H1 (cell line): ENCODE measurements at regions not wholly inside any gene's neighbourhood (a gene's known extent, or its start where the extent isn't known, plus 50 kb on each side); places are given as distances from the start of the nearest gene placed in this dataset.

Experiments used
- CTCF ChIA-PET: fragments of 300-600 bp; sonication (Branson Sonifier 250); formaldehyde crosslinking; loops from one replicate; lab custom pipeline; 2021; ENCODE audit not compliant: partially characterized antibody; lab: Charles Lee
- POLR2A ChIA-PET: fragments of 300-600 bp; sonication (Branson Sonifier 250); formaldehyde crosslinking; loops from one replicate; lab custom pipeline; 2021; ENCODE audit warnings: inconsistent platforms; ENCODE audit not compliant: partially characterized antibody; lab: Charles Lee
- DNase-seq, 2 experiments: peaks; one replicate each; pipeline versions ENCODE4 v3.0.0 to v3.0.0-alpha.2; 2010 to 2022; ENCODE audit warnings: low spot score in 2 of 2, low read depth in 1 of 2, mixed read lengths in 1 of 2
- FAIRE-seq: peaks from 2 replicates; lab custom pipeline; 2011; peaks lifted over from hg19 to GRCh38; lab: Jason Lieb, UNC
- H2AFZ ChIP-seq: 2 replicates; pipeline ENCODE4 v1.8.1; 2012; ENCODE audit warnings: low read length, inconsistent platforms
- H2AK5ac ChIP-seq: 2 replicates; pipeline ENCODE4 v1.6.1; 2013; ENCODE audit warnings: low read depth, low read length
- H2BK120ac ChIP-seq: replicated peaks from 2 replicates; pipeline ENCODE3; 2013; ENCODE audit warnings: low read depth, low read length, inconsistent platforms
- H2BK12ac ChIP-seq: 2 replicates; pipeline ENCODE4 v1.6.1; 2013; ENCODE audit warnings: low read depth, low read length
- H2BK15ac ChIP-seq: 2 replicates; pipeline ENCODE4 v1.6.1; 2013; ENCODE audit warnings: low read length
- H2BK20ac ChIP-seq: 2 replicates; pipeline ENCODE4 v1.6.1; 2013; ENCODE audit warnings: low read length
- H2BK5ac ChIP-seq: 2 replicates; pipeline ENCODE4 v1.6.1; 2013; ENCODE audit warnings: low read depth, low read length
- H3K14ac ChIP-seq: 2 replicates; pipeline ENCODE4 v1.6.1; 2013; ENCODE audit warnings: inconsistent platforms; ENCODE audit not compliant: insufficient read length
- H3K18ac ChIP-seq: 2 replicates; pipeline ENCODE4 v1.6.1; 2013; ENCODE audit warnings: low read length; ENCODE audit errors: extremely low read depth
- H3K23ac ChIP-seq: 2 replicates; pipeline ENCODE4 v1.6.1; 2013; ENCODE audit warnings: inconsistent platforms; ENCODE audit not compliant: insufficient read length
- H3K23me2 ChIP-seq: 2 replicates; pipeline ENCODE4 v1.6.1; 2013; ENCODE audit warnings: low read depth, low read length
- H3K27ac ChIP-seq: 2 replicates; pipeline ENCODE4 v1.6.1; 2011; ENCODE audit warnings: low read depth, low read length, inconsistent platforms
- H3K27me3 ChIP-seq, 4 experiments: replicated peaks in 1 of 4; 1 replicate in 1 of 4; 2 replicates in 3 of 4; pipeline versions ENCODE4 v1.6.1 to v1.8.1; 2011 to 2013; ENCODE audit warnings: low read length in 3 of 4, mild to moderate bottlenecking in 3 of 4, inconsistent platforms in 2 of 4, mixed read lengths in 2 of 4, moderate library complexity in 1 of 4; ENCODE audit not compliant: control insufficient read depth in 3 of 4, insufficient read depth in 3 of 4; ENCODE audit errors: extremely low read depth in 1 of 4
- H3K36me3 ChIP-seq, 4 experiments: 2 replicates each; pipeline versions ENCODE4 v1.6.1 to v1.8.1; 2011 to 2013; ENCODE audit warnings: mild to moderate bottlenecking in 4 of 4, low read length in 3 of 4, moderate library complexity in 2 of 4, control low read depth in 1 of 4, inconsistent platforms in 1 of 4; ENCODE audit not compliant: insufficient read depth in 4 of 4, control insufficient read depth in 2 of 4
- H3K4ac ChIP-seq: replicated peaks from 2 replicates; pipeline ENCODE3; 2013; ENCODE audit warnings: low read length, low read depth, mixed read lengths, inconsistent platforms; ENCODE audit not compliant: insufficient read length
- H3K4me1 ChIP-seq, 4 experiments: replicated peaks in 1 of 4; 1 replicate in 1 of 4; 2 replicates in 3 of 4; pipeline versions ENCODE4 v1.6.1 to v1.8.1; 2011 to 2013; ENCODE audit warnings: low read length in 3 of 4, inconsistent platforms in 2 of 4, mixed read lengths in 1 of 4; ENCODE audit not compliant: insufficient read depth in 4 of 4, control insufficient read depth in 3 of 4
- H3K4me2 ChIP-seq, 2 experiments: 2 replicates each; pipeline versions ENCODE4 v1.6.1 to v1.8.1; 2011 to 2013; ENCODE audit warnings: low read depth in 2 of 2, low read length in 2 of 2, control low read depth in 1 of 2, inconsistent platforms in 1 of 2, mild to moderate bottlenecking in 1 of 2; ENCODE audit not compliant: insufficient read depth in 1 of 2
- H3K4me3 ChIP-seq, 4 experiments: fragments of 200-600, 300-600 bp in 1 of 4; sonication (generic), shearing (Covaris generic), sonication (Bioruptor Twin) in 1 of 4; 2 replicates each; pipeline versions ENCODE4 v1.5.1 to v1.8.1; 2011 to 2016; ENCODE audit warnings: low read length in 4 of 4, low read depth in 3 of 4, control low read depth in 2 of 4, inconsistent platforms in 2 of 4, mild to moderate bottlenecking in 2 of 4, mixed read lengths in 1 of 4, moderate library complexity in 1 of 4; ENCODE audit not compliant: insufficient read depth in 2 of 4; ENCODE audit errors: extremely low read depth in 1 of 4
- H3K56ac ChIP-seq: replicated peaks from 2 replicates; pipeline ENCODE3; 2013; ENCODE audit warnings: low read depth, mild to moderate bottlenecking, mixed read lengths, low read length, inconsistent platforms; ENCODE audit not compliant: insufficient read length
- H3K79me1 ChIP-seq: 2 replicates; pipeline ENCODE4 v1.6.1; 2013; ENCODE audit warnings: low read depth, low read length, control low read depth
- H3K79me2 ChIP-seq, 2 experiments: 2 replicates each; pipeline versions ENCODE4 v1.6.1 to v1.8.1; 2012 to 2013; ENCODE audit warnings: low read length in 2 of 2, mild to moderate bottlenecking in 2 of 2, inconsistent platforms in 1 of 2; ENCODE audit not compliant: insufficient read depth in 2 of 2, control insufficient read depth in 1 of 2
- H3K9ac ChIP-seq, 4 experiments: replicated peaks in 1 of 4; 1 replicate in 1 of 4; 2 replicates in 3 of 4; pipeline versions ENCODE4 v1.6.1 to v1.8.1; 2011 to 2013; ENCODE audit warnings: low read depth in 3 of 4, low read length in 3 of 4, control low read depth in 2 of 4, mild to moderate bottlenecking in 2 of 4, moderate library complexity in 2 of 4, inconsistent platforms in 1 of 4; ENCODE audit errors: extremely low read depth in 1 of 4
- H3K9me3 ChIP-seq, 2 experiments: 2 replicates each; pipeline versions ENCODE4 v1.6.1 to v1.8.1; 2012 to 2013; ENCODE audit warnings: mild to moderate bottlenecking in 2 of 2, moderate library complexity in 2 of 2, control low read depth in 1 of 2, inconsistent platforms in 1 of 2, low read depth in 1 of 2, low read length in 1 of 2, mixed read lengths in 1 of 2; ENCODE audit not compliant: insufficient read depth in 2 of 2
- H4K20me1 ChIP-seq, 2 experiments: replicated peaks in 1 of 2; 2 replicates each; pipeline versions ENCODE3 to v1.8.1; 2011 to 2013; ENCODE audit warnings: inconsistent platforms in 2 of 2, low read length in 2 of 2, mild to moderate bottlenecking in 1 of 2; ENCODE audit not compliant: insufficient read depth in 2 of 2, control insufficient read depth in 1 of 2
- H4K5ac ChIP-seq: 2 replicates; pipeline ENCODE4 v1.6.1; 2013; ENCODE audit warnings: low read length, low read depth, mixed read lengths, inconsistent platforms; ENCODE audit not compliant: insufficient read length
- H4K8ac ChIP-seq: 2 replicates; pipeline ENCODE4 v1.8.0; 2013; ENCODE audit warnings: mild to moderate bottlenecking, moderate library complexity, low read length, inconsistent platforms; ENCODE audit not compliant: insufficient read depth; ENCODE audit errors: extremely low read depth
- H4K91ac ChIP-seq: replicated peaks from 2 replicates; pipeline ENCODE3; 2013; ENCODE audit warnings: low read length, mixed read lengths, inconsistent platforms; ENCODE audit not compliant: insufficient read length
- CREB1 ChIP-seq: IDR thresholded peaks from 2 replicates; pipeline ENCODE4 v1.6.1; 2012; ENCODE audit warnings: inconsistent platforms
- CTBP2 ChIP-seq: IDR thresholded peaks from 2 replicates; pipeline ENCODE4 v1.7.0; 2011; ENCODE audit warnings: borderline replicate concordance, mild to moderate bottlenecking, moderate library complexity, mixed read lengths, low read length; ENCODE audit not compliant: insufficient read depth, insufficient read length
- E2F6 ChIP-seq: IDR thresholded peaks from 2 replicates; pipeline ENCODE4 v1.6.1; 2012; ENCODE audit warnings: inconsistent platforms
- KDM1A ChIP-seq: fragments of 200-600, 300-600 bp; sonication (generic); IDR thresholded peaks from 2 replicates; pipeline ENCODE4 v1.7.1; 2016; ENCODE audit warnings: mild to moderate bottlenecking, low read length, borderline replicate concordance
- POLR2A ChIP-seq, 2 experiments: IDR thresholded peaks; 1 replicate in 1 of 2; 2 replicates in 1 of 2; pipeline ENCODE4 v1.6.1; 2011; ENCODE audit warnings: low read depth in 2 of 2, low read length in 2 of 2, mild to moderate bottlenecking in 2 of 2; ENCODE audit errors: control extremely low read depth in 1 of 2
- RAD21 ChIP-seq, 2 experiments: IDR thresholded peaks in 1 of 2; conservative IDR thresholded peaks in 1 of 2; 2 replicates each; pipeline ENCODE4 v1.6.1; 2011; ENCODE audit warnings: low read depth in 2 of 2, low read length in 2 of 2, improper control_type of control experiment in 1 of 2, inconsistent platforms in 1 of 2, mild to moderate bottlenecking in 1 of 2, moderate library complexity in 1 of 2
- SIX5 ChIP-seq: IDR thresholded peaks from 2 replicates; pipeline ENCODE4 v1.6.1; 2011; ENCODE audit warnings: mild to moderate bottlenecking, low read depth, low read length
- SUZ12 ChIP-seq: fragments of 200-600 bp; sonication (generic); IDR thresholded peaks from 2 replicates; pipeline ENCODE4 v1.6.1; 2012; ENCODE audit warnings: mild to moderate bottlenecking, inconsistent platforms, low read length, moderate library complexity, mixed read lengths
- WGBS, 2 experiments: shearing (Covaris generic) in 1 of 2; methylation state at CpG; one replicate each; pipeline versions ENCODE4 v1.1.6 to v1.1.7; 2013 to 2015; ENCODE audit warnings: low lambda C conversion rate in 2 of 2, mixed read lengths in 2 of 2, inconsistent platforms in 1 of 2, low coverage in 1 of 2, missing lambda C conversion rate in 1 of 2; ENCODE audit not compliant: insufficient replicate concordance in 2 of 2, insufficient coverage in 1 of 2, insufficient read length in 1 of 2; ENCODE audit errors: extremely low coverage in 1 of 2, missing lambda C conversion rate in 1 of 2; 5-methylcytosine and 5-hydroxymethylcytosine counted together

GRCh38 chrX:147733369-147733768 lies 178.3 kb upstream of the FMR1 start:
- Histone ChIP-seq H3K9ac (no peak overlapping the region), H2AFZ (no peak overlapping the region), H3K56ac (no peak overlapping the region), H3K4me2 (no peak overlapping the region), H4K8ac (no peak overlapping the region), H3K36me3 (no peaks in the 10 kb centered on the region), H2BK5ac (no peak overlapping the region), H3K27me3 (no peaks in the 10 kb centered on the region), H3K4me3 (no peak overlapping the region), H3K23me2 (no peaks in the 10 kb centered on the region), H2AK5ac (no peak overlapping the region), H4K20me1 (no peaks in the 10 kb centered on the region), H3K23ac (no peak overlapping the region), H3K14ac (no peak overlapping the region), H3K9me3 (no peaks in the 10 kb centered on the region), H3K4me1 (no peaks in the 10 kb centered on the region; a peak in 1 of 7 replicates), H2BK20ac (no peak overlapping the region), H3K18ac (no peak overlapping the region), H4K5ac (no peak overlapping the region), H3K4ac (no peak overlapping the region), H4K91ac (no peak overlapping the region), H3K27ac (no peak overlapping the region), H3K79me1 (no peaks in the 10 kb centered on the region), H2BK15ac (no peak overlapping the region), H2BK120ac (no peak overlapping the region), H2BK12ac (no peak overlapping the region), H3K79me2 (no peaks in the 10 kb centered on the region)
- no peak for DNase-seq
- WGBS, 2 experiments = 100% methylated on average over 2 of the region's 2 CpGs; no CpG with 5 or more reads in 1 of the 2 experiments
- POLR2A ChIA-PET = no interaction called here
- FAIRE-seq = no peak
- no peak for TF ChIP-seq CTBP2
- TF ChIP-seq SIX5 = no peak
- TF ChIP-seq SUZ12 = no peak
- TF ChIP-seq CREB1 = no peak
- no peak for TF ChIP-seq E2F6
- TF ChIP-seq RAD21 (IDR thresholded peaks at IDR 0.05 in 1 of 2, conservative IDR thresholded peaks at IDR 0.05 in 1 of 2; ENCODE audit: low read depth in 2 of 2, low read length in 2 of 2) = no peak
- TF ChIP-seq KDM1A = no peak
- TF ChIP-seq POLR2A (IDR thresholded peaks at IDR 0.05; ENCODE audit: control extremely low read depth in 1 of 2, low read depth in 2 of 2, low read length in 2 of 2) = no peak
- CTCF ChIA-PET = no interaction called here
